Testis (tissue), 2 donors: ENCODE measurements at regions not wholly inside any gene's neighbourhood (a gene's known extent, or its start where the extent isn't known, plus 50 kb on each side); places are given as distances from the start of the nearest gene placed in this dataset.

ENCODE experiments used
- CTCF ChIP-seq, 3 experiments: fragments of 450-650 bp in 2 of 3; fragments of 200-600 bp in 1 of 3; sonication (generic) in 1 of 3; IDR thresholded peaks; one replicate each; pipeline ENCODE4 v1.5.1; 2016 to 2019; ENCODE audit warnings: antibody characterized with exemption in 3 of 3, mild to moderate bottlenecking in 2 of 3, moderate library complexity in 1 of 3
- POLR2A ChIP-seq: fragments of 450-650 bp; IDR thresholded peaks from one replicate; pipeline ENCODE4 v1.6.1; 2017; ENCODE audit warnings: antibody characterized with exemption, mild to moderate bottlenecking, moderate library complexity

- TF ChIP-seq CTCF (IDR thresholded peaks at IDR 0.05), result no peak
- TF ChIP-seq POLR2A, result no peak
Observed at GRCh38 chr14:34300330-34300729, 161.7 kb downstream of the SPTSSA start.
